ENCODE measurements at regions not wholly inside any gene's neighbourhood (a gene's known extent, or its start where the extent isn't known, plus 50 kb on each side); places are given as distances from the start of the nearest gene placed in this dataset.
"Not testable (repeated sequence)": the region's sequence is repeated elsewhere in the genome, so short reads cannot be mapped to it uniquely, and the experiment has no call there.

DNA sequence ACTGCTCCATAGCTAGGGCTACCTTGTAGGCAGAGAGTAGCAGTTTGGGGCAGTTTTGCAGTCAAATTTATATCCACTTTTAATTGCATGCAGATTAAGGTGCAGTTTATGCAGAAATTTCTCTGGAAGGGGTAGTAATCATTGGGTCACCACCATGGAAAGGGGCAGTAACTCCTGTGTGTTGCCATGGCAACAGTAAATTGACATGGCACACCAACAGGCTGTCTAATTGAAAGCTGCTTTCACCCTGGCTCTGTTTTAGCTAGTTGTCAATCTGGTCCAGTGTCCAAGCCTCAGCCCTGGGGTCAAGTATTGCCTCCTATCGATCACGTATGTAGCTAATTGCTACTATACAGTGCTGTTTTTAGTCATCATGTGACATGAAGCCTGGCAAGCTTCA lies 786.1 kb upstream of the CNTN5 start:
- DNase-seq (ENCODE audit: low read depth): no peak

DNA sequence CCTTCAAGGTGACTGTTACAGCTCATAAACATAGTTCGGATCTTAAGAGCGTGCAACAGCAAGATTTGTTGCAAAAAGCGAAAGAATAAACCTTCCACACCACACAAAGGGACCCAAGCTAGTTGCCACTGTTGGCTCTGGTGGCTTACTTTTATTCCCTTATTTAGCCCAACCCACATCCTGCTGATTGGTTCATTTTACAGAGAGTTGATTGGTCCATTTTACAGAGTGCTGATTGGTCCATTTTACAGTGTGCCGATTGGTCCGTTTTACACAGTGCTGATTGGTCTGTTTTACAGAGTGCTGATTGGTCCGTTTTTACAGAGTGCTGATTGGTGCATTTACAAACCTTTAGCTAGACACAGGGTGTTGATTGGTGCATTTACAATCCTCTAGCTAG lies 776.9 kb upstream of the CNTN5 start:
- DNase-seq (ENCODE audit: low read depth): no peak

DNA sequence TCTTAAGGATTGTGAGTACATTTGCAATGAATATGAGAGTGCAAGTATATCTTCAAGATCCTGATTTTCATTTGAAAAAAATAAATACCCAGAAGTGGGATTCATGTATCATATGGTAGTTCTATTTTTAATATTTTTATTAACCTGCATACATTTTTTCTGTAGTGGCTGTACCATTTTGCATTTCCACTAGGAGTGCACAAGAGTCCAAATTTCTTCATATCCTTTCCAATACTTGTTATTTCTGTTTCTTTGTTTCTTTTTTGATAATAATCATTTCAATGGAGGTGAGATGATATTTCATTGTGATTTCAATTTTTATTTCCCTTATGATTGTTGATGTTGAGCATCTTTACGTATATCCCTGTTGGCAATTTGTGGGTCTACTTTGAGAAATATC lies 759.8 kb upstream of the CNTN5 start:
- no peak for DNase-seq (ENCODE audit: low read depth)

DNA sequence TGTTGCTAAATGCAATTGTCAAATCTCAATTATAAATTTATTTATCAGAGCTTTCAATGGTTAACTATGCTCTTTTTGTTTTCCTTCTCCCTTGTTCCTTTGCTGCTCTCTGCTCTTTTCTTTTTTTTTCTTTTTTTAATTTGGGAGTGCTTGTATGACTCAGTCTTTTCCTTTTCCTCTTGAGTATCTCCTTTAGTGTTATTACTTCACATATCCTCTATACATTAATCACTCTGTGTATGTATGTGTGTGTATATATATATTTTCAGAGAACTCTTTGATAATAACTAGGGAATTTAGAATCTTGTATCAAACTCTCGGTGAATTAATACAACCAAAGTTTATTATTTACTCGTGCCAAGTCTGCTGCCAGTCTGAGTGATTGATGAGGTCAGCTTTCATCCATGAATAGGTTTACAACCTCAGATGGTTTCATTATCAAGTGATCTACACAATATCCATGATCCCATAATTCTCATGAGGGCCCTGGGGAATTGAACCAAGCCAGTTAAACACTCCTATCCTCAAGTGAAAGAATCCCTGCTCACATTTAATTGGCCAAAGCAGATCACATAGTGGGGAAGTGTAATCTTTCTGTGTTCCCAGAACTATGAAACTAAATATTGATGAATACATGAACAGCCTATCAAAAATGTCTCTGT lies 743.4 kb upstream of the CNTN5 start:
- no peak for DNase-seq (ENCODE audit: low read depth)

DNA sequence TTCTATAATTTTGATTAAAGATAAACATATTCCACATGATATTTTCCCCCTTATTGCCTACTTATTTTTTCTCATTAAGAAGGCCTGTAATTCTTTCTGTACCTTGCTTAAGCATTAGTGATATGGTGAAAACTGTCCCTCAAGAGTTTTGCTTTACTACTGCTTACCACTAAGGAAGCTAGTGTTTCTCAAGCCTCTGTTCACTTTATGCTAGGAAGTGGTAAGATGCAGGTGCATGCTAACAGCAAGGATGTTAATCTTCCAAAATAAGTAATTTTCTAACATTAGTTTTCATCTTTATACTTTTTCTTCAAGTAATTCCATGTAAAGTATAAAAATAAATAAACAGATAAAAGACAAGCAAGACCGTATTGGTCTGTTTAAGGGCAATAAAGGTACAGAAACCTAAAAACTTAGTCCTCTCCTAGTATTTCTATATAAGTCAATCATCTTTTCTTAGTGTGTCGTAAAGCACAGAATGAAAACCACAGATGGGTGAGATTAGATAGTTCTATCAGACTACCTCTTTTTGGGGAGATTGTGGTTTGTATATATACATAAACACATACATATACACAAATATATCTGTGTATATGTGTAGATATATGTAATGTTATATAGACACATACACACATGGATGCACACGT lies 731.0 kb upstream of the CNTN5 start:
- DNase-seq (ENCODE audit: low read depth): no peak

DNA sequence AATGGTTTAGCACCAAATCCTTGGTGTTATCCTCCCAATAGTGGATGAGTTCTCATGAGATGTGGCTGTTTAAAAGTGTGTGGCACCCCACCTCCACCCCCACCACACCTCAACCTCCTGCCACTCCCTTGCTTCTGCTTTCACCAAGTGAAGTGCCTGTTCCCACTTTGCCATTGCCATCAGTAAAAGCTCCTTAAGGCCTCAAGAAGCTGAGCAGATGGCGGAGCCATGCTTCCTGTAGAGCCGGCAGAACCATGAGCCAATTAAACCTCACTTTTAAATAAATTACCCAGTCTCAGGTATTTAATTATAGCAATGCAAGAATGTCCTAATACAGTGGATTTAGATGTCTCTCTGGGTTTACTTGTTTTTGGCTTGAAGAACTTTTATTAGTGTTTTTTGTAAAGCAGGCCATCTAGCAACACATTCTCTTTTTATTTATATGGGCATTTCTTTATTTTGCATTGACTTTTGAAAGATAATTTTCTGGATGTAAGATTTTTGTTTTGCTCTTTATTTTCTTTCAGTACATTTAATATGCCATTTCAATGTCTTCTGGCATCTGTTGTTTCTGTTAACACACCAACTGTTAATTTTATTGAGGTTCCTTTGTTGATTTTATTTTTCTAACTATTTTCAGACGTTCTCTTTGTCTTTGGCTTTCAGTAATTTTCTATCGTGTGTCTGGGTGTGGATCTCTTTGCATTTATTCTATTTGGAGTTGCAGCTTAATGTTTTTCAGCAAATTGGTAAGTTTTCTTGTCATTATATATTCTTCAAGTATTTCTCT lies 724.5 kb upstream of the CNTN5 start:
- no peak for DNase-seq (ENCODE audit: low read depth)

DNA sequence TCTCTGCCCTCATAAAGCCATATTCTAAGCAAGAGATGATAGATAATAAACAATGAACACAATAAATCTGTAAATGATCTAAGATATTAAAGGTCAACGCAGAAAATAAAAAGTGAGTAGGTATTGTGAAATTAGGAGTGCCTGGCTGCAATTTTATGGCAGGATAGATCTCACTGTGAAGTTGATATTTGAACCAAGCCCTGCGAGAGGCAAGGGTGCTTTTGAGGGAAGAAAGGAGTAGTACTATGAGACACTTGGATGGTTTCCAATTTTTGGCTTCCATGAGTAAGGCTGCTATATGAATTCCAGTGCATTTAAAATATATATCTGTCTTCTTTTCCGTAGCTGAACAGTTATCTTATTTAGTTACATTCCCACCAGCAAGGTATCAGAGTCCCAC lies 720.0 kb upstream of the CNTN5 start:
- no peak for DNase-seq (ENCODE audit: low read depth)

DNA sequence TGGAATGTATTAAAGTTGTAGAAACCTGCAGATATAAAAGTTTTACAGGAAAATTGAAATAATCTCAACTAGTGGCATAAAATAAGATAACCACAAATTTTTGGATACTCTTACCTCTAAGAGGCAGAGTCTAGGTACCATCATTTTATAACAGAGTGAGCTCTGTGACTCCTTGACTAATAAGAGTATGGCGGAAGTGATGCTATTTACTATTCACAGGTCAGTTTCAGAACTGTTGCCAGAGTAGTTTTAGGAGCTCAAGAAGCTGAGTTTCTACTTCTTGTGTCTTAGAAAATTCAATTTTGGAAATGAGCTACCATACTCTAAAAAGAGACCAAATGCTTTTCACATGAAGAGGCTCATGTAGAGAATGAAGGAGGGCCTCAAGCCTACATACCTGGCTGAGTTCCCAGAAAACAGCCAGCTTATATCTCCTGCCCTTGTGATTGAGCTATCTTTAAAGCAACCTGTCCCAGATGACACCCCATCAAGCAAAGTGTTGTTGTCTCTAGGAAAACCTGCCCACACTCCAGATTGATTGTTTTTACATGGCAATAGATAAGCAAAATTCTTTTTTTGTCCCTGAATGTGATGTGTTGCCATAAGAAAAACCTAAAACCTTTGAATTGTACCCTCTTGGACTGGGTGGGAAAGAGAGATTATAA lies 712.8 kb upstream of the CNTN5 start:
- no peak for DNase-seq (ENCODE audit: low read depth)

DNA sequence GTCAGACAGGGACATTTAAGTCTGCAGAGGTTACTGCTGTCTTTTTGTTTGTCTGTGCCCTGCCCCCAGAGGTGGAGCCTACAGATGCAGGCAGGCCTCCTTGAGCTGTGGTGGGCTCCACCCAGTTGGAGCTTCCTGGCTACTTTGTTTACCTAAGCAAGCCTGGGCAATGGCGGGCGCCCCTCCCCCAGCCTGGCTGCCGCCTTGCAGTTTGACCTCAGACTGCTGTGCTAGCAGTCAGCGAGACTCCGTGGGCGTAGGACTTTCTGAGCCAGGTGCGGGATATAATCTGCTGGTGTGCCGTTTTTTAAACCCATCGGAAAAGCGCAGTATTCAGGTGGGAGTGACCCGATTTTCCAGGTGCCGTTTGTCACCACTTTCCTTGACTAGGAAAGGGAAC lies 690.4 kb upstream of the CNTN5 start:
- DNase-seq (ENCODE audit: low read depth): not testable (repeated sequence)

DNA sequence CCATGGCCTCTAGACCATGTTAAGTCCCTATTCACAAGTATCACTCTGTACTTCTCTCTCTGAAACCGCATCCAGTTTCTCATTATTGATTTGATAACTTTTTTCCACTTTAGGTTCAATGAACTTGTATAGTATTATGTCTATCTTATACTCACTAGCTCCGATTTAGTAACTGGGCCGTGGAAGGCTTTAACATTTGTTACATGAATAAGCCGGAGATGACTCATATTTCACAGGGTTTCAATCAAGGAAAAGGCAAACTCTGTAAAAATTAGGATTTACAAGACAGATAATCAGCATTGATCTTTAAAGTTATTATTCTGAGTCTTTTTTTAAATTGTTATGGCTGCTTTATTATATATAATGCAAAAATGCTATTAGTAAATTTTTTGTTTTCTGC lies 662.2 kb upstream of the CNTN5 start:
- no peak for DNase-seq (ENCODE audit: low read depth)

DNA sequence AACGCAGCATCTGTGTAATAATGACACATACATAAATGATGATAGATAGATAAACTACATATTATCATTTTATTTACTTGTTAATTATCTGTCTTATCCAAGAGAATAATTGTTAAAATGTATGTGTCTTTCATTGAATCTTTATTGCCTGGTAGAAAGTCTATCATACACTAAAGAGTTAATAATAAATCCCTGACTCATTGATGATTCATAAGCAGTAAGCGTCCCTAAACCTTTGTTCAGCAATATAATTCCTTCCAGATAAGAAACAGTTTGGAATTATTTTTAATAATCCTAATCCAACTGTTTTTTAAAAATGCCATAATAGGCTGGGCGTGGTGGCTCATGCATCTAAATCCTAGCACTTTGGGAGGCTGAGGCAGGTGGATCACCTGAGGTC lies 655.6 kb upstream of the CNTN5 start:
- DNase-seq (ENCODE audit: low read depth): no peak

DNA sequence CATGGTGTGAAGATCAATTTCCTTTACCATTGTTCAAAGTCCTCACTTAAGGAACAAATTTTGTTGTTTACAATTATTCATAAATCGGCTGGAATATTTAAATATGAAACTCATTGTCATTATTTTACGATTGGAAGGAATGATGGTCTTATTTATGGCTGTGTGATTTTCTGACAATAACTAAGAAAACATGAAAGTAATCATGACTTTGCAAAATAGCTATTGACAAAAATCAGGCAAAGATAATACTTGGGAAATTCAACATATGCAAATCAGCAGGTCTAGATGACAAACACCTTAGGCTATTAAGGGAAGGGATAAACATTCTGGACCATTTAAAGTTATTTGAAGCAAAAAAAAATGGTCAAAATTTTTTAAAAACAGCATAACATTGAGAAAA lies 654.8 kb upstream of the CNTN5 start:
- no peak for DNase-seq (ENCODE audit: low read depth)

DNA sequence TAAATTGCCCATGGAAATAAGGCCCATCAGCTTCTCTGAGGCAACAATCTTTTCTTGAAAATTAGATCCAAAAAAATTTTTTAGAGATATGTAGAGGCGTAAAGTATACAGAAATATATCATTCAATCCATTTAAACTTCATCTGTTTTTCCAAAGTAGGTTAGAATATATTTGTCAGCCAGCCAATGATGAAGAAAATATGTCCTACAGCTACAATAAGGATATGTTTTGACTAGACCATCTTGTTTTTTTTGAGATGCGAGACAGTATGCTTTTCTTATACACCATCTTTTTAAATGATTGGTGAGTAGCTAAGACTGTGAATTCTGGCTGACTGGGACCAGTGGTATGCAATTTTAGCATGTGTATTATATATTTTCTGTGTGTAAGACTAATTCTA lies 630.4 kb upstream of the CNTN5 start:
- DNase-seq (ENCODE audit: low read depth): no peak

DNA sequence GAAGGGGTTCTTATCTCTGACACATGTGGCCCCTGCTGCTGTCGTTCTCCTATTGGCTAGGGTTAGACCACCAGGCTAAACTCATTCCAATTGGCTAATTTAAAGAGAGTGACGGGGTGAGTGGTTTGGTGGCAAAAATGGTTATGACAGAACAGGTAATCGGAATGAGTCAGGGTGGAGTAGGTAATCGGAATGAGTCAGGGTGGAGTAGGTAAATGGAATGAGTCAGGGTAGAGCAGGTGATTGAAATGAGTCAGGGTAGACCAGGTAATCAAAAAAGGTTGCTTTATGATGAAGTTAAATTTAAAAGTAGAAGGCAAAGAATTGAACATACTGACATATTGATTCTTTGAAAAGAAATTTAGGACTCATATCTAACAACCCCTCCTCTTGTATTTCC lies 626.2 kb upstream of the CNTN5 start:
- not testable (repeated sequence) for DNase-seq (ENCODE audit: low read depth)

DNA sequence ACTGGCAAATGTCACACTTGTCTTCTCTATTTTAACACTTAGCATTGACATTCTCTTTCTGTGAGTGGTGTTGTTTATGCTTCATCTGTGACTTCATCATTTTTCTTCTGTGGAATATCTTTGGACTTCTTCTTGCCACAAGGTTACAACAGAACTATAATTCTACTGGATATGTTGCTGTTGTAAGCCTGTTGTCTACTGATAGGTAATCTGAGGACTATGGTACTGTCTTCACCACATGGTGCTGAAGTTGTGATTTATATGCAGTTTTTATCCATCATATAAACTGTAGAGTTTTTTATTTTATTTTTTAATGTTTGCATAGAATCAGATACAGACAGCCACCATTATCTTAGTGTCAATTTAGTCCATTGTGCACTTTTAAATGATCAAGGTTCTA lies 622.2 kb upstream of the CNTN5 start:
- no peak for DNase-seq (ENCODE audit: low read depth)

DNA sequence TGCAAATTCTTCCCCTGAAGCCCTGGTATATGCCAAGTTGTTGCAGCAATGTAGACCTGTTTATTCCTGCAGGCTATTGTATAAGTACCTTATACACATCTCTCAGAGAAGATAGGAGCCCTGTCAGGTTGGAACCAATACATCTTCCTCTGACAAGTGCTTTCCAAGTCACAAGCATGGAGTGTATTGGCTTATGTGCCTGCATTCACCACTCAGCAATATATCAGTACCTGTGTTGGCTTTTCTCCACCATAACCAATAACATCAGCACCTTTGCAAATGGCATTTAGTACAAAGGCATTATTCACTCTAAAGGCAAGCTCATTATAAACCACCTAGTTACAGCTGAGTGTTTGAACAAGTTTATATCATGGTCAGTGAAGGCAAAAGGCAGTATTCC lies 611.7 kb upstream of the CNTN5 start:
- no peak for DNase-seq (ENCODE audit: low read depth)

DNA sequence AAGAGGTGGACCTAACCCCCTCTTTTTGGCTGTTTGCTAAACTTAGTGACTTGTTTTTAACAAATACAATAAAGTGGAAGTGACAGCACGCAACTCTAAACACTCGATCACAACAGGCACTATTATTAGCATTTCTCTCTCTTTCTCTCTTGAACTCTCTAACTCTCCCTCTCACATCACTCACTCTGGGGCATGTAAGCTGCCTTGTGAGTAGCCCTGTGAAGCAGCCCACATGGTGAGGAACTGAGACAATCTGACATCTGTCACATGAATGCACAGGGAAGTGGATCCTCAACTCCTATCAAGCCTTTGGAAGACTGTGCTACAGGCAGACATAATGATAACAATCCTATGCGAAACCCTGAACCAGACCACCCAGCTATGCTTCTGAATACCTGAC lies 609.0 kb upstream of the CNTN5 start:
- DNase-seq (ENCODE audit: low read depth): no peak

DNA sequence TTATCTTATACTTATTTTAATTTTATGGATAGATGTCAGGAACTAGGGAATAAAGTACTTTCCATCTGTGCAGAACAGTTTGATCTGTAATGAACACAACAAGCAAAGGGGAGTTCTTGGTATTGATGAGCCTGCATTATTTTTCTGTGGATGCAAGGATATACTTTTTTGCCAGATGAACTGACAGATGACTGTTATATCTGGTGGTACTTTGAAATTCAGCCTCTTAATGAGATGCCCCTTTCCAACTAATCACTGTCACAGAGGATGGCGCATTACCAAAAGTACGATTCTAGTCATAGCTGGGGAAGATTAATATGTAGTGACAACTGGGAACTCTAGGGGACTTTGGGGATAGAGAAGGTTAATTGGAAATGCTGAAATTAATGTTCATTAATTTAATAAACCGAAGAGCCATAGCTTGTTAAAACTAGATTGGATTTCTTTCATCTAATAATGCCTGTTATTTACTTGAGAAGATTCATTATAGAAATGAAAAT lies 603.4 kb upstream of the CNTN5 start:
- DNase-seq (ENCODE audit: low read depth): no peak

DNA sequence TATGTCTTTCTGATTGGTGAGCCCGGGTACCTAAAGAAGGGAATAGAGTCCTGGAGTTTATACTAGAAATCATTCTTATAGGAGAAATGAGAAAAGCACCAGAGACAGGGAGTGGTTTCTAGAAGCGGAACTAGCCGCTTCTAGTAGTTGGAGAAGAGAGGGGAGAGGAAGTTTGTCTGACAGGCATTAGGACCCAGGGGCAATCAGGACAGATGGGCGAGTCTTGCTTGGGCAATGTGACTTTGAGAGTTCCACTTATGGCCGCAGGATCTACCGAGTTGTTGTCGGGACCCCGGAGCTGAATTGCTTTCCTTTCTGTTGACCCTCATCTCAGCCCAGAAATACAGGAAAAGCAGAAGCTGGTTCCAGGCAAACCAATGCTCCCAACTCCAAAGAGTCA lies 596.8 kb upstream of the CNTN5 start:
- no peak for DNase-seq (ENCODE audit: low read depth)

DNA sequence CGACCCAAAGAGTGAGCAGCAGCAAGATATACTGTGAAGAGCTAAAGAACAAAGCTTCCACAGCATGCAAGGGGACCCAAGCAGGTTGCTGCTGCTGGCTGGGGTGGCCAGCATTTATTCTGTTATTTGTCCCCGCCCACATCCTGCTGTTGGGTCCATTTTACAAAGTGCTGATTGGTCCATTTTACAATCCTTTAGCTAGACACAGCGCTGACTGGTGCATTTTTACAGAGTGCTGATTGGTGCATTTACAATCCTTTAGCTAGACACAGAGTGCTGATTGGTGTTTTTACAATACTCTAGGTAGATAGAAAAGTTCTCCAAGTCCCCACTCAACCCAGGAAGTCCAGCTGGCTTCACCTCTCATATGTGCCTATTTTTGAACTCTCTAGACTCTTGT lies 596.0 kb upstream of the CNTN5 start:
- DNase-seq (ENCODE audit: low read depth): not testable (repeated sequence)

DNA sequence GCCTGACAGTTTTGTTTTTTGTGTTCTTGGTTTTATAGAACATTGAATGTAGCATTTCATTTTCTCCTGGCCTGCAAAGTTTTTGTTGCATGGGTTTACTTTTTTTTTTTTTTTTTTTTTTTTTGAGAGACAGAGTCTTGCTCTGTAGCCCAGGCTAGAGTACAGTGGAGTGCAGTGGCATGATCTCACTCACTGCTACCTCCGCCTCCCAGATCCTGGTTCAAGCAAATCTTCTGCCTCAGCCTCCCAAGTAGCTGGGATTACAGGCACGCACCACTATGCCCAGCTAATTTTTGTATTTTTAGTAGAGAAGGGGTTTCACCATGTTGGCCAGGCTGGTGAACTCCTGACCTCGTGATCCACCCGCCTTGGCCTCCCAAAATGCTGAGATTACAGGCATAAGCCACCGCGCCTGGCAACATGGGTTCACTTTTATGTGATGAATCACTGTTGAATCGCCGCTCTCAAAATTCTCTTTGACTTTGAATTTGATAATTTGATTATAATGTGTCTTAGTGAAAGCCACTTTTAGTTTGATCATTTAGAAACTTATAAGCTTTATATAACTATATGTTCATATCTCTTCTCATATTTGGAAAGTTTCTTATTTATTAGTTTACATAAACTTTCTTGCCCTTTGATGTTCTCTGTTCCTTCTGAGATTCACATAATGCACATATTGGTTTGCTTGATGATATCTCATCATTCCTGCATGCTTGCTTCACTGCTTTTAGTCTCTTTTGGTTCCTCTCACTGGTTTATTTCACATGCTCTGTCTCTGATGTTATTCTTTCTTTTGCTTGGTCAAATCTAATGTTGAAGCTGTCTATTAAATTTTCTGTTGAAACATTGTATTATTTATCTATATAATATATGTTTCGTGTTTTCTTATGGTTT lies 589.0 kb upstream of the CNTN5 start:
- no peak for DNase-seq (ENCODE audit: low read depth)

All from myocyte (in vitro differentiated cells).